ENCODE measurements at regions not wholly inside any gene's neighbourhood (a gene's known extent, or its start where the extent isn't known, plus 50 kb on each side); places are given as distances from the start of the nearest gene placed in this dataset.
"Not testable (repeated sequence)": the region's sequence is repeated elsewhere in the genome, so short reads cannot be mapped to it uniquely, and the experiment has no call there.

- DNase-seq, result no peak
Measured at GRCh38 chr4:164115236-164115635, 620.7 kb downstream of the TMA16 start.

GRCh38 chr4:164116286-164116685 lies 621.8 kb downstream of the TMA16 start:
- no peak for DNase-seq

DNA sequence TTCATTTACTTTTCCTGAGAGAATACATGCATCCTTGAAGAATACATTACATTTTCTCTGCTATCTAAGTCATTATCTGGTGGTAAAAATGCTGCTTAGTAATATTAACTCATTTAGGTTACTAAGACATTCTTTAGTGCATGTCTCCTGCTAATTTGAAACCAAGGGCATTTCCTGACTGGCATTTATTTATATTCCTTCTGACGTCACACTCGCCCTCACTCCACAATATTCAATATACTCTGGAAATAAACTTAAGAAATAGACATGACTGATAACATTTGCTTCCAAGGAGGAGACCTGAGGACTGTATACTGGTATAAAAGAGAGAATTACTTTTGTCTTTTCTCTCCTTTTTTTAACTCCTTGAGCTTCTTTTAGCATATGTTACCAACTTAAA lies 619.5 kb upstream of the SMIM31 start:
- no peak for DNase-seq

DNA sequence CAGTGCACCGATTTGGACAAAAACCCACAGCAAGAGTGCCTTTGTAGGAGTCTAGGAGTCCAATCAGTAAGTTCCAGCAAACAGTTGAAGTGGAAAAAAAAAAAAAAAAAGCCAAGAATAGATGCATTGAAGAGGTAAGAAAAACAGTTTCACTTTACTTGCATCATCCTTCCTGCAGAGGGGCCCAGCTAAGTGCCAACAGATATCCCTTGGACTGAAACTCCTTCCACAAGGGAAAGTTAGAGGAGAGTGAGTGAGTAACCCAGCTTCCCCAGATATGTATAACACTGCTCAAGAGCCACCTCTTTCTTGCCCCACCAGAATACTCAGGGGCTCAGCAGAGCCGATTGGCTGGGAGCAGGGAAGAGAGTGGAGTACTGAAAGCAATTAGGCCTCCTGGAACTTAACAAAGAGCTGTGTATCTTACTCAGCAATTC lies 617.7 kb upstream of the SMIM31 start:
- DNase-seq, result no peak

DNA sequence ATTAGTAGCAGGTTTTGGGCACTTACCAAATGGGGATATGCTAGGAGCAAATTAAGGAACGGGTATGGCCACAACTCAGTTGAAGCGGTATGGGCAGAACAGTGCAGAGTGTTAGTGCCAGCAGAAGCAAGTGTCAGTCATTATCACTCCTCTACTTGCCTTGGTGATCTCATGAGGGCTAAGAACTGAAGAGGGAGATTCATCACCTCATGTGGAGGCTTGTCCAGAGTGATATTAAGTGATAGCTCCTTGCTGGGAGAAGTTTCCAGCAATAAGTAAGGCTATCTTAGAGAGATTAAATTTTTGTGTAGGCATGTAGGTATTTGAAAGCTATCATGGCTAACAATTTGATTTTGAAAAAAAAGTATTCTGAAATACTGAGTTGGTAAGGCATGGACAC lies 615.4 kb upstream of the SMIM31 start:
- DNase-seq, result no peak

DNA sequence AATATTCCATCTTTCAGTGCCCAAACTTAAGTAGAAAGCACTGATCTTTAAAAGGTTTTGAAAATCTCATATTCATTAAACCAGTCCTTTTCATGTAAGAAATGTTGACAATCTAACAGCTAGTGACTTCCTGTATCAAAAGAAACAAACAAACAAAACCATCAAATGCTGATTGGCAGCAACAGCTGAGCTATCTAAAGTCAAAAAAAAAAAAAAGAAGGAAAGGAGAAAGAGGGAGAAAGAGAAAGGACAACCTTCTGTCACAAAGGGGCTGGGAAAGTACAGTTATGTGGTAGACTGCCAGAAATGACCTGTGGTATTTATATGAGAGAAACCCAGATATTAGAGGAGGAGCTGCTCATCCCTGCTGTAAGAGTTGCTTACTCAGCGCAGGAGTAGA lies 614.6 kb upstream of the SMIM31 start:
- DNase-seq, result no peak

DNA sequence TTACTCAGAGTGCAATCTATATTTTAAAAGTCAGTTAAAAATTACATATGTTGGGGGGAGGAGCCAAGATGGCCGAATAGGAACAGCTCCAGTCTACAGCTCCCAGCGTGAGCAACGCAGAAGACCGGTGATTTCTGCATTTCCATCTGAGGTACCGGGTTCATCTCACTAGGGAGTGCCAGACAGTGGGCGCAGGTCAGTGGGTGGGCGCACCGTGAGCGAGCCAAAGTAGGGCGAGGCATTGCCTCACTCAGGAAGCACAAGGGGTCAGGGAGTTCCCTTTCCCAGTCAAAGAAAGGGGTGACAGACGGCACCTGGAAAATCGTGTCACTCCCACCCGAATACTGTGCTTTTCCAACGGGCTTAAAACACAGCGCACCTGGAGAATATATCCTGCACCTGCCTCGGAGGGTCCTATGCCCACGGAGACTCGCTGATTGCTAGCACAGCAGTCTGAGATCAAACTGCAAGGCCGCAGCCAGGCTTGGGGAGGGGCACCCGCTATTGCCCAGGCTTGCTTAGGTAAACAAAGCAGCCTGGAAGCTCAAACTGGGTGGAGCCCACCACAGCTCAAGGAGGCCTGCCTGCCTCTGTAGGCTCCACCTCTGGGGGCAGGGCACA lies 612.1 kb upstream of the SMIM31 start:
- DNase-seq, result not testable (repeated sequence)

DNA sequence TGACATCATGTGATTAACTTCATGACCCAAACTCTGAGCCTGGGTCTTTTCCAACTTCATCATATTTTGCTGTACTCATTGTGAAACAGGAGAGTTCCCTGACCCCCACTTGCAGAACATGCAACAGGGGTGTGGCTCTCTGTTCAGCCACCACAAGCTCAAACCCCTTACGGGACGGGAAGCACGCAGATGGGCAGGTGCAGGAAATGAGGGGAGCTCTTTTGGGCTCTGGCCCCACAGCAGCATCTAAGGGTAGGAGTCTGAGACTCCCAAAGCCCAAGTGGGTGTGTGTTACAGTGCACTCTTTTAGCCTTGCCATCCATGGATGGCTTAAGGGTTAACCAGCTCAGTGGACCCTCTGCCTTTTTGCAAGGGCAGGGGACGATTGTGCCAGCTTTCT lies 599.5 kb upstream of the SMIM31 start:
- no peak for DNase-seq

- DNase-seq, result no peak
Measured at GRCh38 chr4:164169591-164169990, 584.3 kb upstream of the SMIM31 start.

- no peak for DNase-seq
Measured at GRCh38 chr4:164177153-164177552, 576.8 kb upstream of the SMIM31 start.

GRCh38 chr4:164177753-164178152 lies 576.2 kb upstream of the SMIM31 start:
- no peak for DNase-seq

GRCh38 chr4:164188236-164188635 lies 565.7 kb upstream of the SMIM31 start:
- no peak for DNase-seq

GRCh38 chr4:164192844-164193243 lies 561.1 kb upstream of the SMIM31 start:
- DNase-seq, result no peak

DNA sequence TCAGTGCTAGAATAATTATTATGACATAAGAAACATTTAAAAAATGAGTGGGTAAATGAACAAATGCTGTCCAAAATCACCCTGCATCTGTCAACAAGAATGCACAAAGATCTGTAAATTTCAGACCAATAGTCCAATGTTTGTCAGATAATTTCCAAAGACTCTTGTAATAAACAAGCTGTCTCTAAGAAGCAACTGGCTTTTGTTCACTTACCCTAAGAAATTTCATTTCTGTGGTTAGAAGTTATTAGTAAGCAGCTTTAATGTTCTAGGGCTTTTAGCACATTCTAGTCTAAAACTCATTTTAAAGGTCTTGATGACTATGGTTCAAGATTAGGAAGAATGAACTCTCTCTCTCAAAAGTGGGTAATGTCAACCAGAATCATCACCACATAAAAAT lies 560.3 kb upstream of the SMIM31 start:
- DNase-seq, result no peak

- DNase-seq, result no peak
Measured at GRCh38 chr4:164197556-164197955, 556.4 kb upstream of the SMIM31 start.

GRCh38 chr4:164203476-164203875 lies 550.5 kb upstream of the SMIM31 start:
- DNase-seq, result no peak

DNA sequence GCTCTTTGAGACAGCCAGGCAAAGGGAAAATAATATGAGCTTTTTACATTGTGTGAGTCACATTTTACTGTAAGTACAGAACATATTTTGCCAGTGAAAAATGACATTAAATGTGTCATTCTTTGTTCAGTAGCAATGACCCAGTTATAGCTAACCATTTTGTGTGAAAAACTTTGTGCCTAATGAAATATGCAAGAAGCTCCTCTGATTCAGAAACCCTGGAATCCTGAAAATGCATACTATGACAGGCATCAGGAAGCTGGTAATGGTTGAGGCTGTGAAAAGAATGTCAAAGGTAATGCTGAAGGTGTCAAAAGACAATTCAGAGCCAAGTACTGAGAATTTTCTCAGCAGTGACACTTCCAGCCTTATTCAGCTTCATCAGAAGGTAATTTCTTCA lies 549.5 kb upstream of the SMIM31 start:
- DNase-seq, result no peak

DNA sequence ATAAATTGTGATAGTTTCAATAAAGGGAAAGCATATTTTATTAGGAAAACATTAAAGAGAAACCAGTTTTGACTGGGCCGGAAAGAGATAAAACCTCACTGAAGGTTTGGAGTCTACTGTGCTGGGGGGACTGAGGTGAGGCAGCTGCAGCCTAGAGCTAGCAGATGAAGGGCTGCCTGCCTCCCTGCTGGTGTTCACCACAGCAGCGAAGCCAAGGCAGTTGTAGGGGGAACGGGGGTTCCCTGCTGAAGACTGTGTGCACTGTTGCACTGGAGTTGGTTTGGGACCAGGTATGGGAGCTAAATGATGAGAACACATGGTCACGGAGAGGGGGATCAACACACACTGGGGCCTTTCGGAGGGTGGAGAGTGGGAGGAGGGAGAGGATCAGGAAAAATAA lies 546.5 kb upstream of the SMIM31 start:
- no peak for DNase-seq

DNA sequence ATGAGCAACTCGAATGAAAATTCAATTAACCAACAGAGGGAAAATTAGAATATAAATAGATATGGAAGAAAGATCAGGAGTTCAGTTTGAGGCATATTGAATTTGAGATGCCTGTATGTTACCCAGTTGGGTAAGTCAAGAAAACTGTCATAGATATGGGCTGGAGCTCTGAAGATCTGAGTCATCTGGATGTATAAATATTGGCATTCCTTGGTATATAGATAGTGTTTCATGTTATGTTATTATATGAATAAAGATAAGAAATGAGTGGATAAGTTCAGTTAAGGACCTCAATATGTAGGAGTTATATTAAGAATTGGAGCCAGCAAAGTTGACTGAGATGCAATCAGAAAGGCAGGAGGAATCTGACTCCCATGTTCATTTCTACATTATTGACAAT lies 543.6 kb upstream of the SMIM31 start:
- no peak for DNase-seq

DNA sequence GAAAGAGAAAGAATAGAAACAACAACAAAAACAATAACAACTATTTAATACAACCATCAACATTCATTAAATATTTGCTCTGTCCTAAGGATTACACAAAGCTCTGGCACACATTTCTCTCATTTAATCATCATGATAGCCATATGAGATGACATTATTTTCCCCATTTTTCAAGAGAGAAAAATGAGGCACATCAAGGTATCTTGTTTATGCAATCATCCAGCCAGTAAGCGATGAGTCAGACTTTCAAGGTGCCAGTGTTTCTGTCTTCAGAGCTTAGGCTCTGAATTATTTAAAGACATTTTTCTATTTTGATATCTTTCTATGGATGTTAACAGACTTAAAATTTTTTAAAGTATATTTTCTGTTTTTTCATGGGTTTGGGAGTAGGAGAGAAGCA lies 541.8 kb upstream of the SMIM31 start:
- DNase-seq, result no peak

DNA sequence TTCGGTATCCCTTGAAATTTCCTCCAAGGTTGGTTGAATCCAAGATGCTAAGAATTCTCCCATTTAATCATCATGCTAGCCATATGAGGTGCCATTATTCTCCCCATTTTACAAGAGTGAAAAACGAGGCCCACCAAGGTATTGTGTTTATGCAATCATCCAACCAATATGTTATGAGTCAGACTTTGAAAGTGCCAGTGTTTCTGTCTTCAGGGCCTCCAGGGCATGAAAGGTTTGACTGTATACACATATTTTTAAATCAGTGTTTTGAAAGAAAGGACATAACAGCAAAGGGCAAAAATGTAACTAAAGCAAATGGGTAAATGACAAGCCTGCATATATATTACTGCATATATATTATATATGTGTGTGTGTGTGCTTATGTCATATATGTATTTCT lies 541.2 kb upstream of the SMIM31 start:
- no peak for DNase-seq

GRCh38 chr4:164215113-164215741 lies 538.7 kb upstream of the SMIM31 start:
- DNase-seq, result no peak

DNA sequence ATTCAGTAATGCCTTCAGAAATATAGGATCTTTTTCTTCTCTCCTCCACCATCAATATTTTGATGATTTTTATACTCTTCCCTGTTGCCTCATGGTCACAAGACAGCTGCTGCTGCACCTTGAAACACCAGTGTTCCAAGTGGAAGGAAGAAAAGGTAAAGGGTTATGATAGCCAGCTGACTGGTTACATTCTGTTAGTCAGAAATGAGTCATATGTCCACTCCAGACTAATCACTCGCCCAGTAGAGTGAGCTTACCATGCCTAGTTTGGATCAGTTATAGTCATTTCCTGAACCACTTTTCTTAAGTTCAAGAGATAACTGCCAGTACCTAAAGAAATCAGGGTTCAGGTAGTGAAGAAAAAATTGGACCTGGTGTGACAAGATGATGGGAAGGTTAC lies 532.3 kb upstream of the SMIM31 start:
- DNase-seq, result no peak

DNA sequence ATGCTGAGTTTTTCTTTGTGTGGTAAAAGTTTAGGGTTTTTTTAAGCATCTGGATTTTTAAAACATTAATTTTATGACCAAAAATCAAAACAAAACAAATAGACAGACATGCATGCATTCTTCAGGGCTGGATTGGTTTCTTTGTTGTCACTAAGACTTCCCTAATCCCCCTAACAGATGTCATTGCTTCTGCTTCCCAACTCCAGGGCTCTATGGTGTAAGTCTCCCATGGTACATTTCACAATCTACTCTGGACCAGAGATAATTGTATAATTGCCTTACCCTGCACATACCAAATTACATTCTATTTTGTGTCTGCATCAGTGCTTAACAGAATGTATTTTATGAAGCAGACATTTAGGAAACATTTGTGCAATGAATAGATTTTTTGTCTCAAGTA lies 529.1 kb upstream of the SMIM31 start:
- no peak for DNase-seq

GRCh38 chr4:164229255-164229654 lies 524.7 kb upstream of the SMIM31 start:
- DNase-seq, result no peak

Data from NCI-H1092 treated with DMSO at 0.1 percent for 48 hours (cell line).